NCI-H1105 treated with DMSO at 0.1 percent for 48 hours (cell line): ENCODE measurements at regions not wholly inside any gene's neighbourhood (a gene's known extent, or its start where the extent isn't known, plus 50 kb on each side); places are given as distances from the start of the nearest gene placed in this dataset.

Experiments
- DNase-seq: peaks from one replicate; lab custom pipeline; 2025; lab: John Stamatoyannopoulos, UW

GRCh38 chr4:110675426-110675825 lies 52.5 kb upstream of the PITX2 start:
- no peak for DNase-seq

GRCh38 chr4:110676241-110676640 lies 53.4 kb upstream of the PITX2 start:
- no peak for DNase-seq

GRCh38 chr4:110678517-110679227 lies 55.8 kb upstream of the PITX2 start:
- no peak for DNase-seq

GRCh38 chr4:110680265-110680664 lies 57.4 kb upstream of the PITX2 start:
- DNase-seq, result no peak

- DNase-seq, result peak; percentile 3
Observed at GRCh38 chr4:110681381-110681780, 58.5 kb upstream of the PITX2 start.

- DNase-seq, result no peak
Observed at GRCh38 chr4:110682311-110682710, 59.4 kb upstream of the PITX2 start.

DNA sequence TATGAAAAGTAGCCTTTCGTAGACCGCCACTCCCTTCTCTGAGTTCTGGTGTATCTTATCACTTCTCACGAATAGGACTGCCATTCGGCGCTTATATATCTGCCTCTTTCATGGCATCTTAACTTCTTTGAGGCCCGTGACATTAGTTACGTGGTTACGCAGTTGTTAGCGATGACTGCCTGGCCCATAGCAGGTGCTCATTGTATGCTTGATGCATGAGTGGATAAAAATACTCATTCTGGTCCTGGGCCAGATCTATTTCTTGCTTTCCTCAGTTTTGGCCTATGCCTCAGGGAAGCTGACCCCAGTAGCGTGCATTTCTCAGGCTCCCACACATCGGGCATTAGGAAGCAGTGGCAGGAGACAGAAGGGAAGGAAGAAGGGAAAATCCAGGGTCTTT lies 60.7 kb upstream of the PITX2 start:
- no peak for DNase-seq

- DNase-seq, result no peak
Observed at GRCh38 chr4:110702326-110702725, 79.4 kb upstream of the PITX2 start.

- DNase-seq, result no peak
Observed at GRCh38 chr4:110704748-110705439, 82.0 kb upstream of the PITX2 start.

- no peak for DNase-seq
Observed at GRCh38 chr4:110705440-110705782, 82.5 kb upstream of the PITX2 start.

DNA sequence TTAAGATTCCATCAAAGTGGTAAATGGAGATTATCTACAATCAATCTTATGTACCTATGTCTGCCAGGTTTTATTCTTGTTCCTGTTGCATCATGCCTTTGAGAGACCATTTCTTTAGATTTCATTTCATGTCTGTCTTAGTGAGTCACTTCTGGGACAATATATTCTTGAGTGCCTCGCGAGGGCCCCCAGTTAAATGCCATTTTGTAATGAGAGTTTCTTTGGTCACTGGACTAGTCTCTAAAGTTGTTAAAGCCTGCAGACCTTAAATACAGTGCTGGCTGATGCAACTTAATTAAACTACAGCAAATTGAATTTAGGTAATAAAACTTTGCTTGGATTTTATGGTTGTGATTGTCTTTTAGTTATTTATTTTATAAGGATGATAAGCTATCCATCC lies 87.2 kb upstream of the PITX2 start:
- no peak for DNase-seq

DNA sequence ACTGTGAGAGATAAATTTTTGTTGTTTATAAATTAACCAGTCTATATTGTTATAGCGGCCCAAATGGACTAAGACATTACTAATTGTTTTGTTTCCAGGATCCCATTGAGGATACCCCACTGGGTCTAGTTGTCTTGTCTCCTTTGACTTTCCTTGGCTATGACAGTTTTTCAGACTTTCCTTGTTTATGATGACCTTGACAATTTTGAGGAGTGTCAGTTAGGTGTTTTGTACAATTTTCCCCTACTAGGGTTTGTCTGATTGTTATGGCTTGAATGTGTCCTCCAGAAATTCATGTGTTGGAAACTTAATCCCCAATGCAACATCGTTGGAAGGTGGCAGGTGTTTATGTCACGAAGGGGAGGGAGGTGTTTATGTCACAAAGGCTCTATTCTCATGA lies 89.6 kb upstream of the PITX2 start:
- no peak for DNase-seq

DNA sequence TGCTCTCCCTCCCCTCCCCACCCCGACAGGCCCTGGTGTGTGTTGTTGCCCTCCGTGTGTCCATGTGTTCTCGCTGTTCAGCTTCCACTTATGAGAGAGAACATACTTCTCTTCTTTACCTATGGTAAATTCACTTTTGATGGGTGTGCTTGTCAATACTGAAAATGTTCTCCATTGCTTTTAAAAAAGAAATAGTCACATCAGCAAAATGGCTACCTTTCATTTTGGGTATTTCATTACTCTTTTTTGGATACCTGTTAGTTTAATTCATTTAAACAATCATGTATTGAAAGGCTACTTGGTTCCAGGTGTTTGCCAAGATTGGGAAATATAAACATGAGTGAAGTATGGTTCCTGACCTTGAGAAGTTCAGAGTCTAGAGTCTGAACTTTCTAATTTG lies 107.4 kb upstream of the PITX2 start:
- DNase-seq, result no peak

GRCh38 chr4:110733901-110734300 lies 111.0 kb upstream of the PITX2 start:
- no peak for DNase-seq

GRCh38 chr4:110735686-110736085 lies 112.8 kb upstream of the PITX2 start:
- no peak for DNase-seq

DNA sequence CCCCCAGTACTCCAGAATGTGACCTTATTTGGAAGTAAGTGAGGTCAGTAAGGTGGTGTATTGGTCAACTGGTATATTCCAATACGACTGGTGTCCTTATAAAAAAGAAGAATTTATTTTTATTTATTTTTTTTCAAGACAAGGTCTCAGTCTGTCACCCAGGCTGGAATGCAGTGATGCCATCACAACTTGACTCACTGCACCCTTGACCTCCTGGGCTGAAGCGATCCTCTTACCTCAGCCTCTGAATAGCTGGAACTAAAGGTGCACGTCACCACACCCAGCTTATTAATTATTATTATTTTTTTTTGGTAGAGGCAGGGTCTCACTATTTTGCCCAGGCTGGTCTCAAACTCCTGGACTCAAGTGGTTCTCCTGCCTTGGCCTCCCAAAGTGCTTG lies 115.1 kb upstream of the PITX2 start:
- DNase-seq, result no peak

DNA sequence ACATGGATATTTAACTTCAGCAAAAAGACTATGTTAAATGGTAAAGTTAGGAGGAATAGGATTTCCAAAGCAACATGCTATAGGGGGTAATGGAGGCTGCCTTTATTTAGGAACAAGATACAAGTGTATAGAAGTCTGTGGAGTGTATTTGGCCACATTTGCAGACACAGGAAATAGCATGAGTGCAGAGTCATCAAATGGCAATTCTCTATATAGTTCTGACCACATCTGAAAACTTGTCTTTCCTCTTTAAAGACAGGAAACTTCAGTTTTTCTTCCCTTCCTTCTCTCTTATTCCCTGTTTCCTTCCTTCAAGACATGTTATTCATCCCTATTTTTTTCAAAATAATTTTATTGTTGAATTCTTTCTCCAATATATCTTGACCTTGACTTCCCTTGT lies 119.3 kb upstream of the PITX2 start:
- no peak for DNase-seq

DNA sequence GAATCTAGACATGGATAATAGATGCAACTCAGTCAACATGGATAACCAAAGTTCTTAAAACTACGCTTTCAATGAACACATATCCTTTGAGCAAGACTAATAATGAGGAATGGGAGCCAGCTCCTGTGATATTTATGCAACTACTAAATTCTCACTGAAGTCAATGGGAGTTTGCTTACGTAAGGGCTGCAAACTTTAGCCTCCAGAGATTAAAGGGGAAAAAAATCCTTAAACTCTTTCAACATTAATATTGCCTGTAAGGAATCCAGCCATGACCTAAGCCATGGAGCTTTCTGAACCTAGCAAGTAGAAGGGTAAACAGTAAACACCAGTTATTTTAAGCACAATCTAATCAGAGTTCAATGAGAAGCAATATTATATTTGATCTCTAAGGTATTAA lies 125.2 kb upstream of the PITX2 start:
- no peak for DNase-seq

GRCh38 chr4:110751183-110751582 lies 128.3 kb upstream of the PITX2 start:
- DNase-seq, result no peak

DNA sequence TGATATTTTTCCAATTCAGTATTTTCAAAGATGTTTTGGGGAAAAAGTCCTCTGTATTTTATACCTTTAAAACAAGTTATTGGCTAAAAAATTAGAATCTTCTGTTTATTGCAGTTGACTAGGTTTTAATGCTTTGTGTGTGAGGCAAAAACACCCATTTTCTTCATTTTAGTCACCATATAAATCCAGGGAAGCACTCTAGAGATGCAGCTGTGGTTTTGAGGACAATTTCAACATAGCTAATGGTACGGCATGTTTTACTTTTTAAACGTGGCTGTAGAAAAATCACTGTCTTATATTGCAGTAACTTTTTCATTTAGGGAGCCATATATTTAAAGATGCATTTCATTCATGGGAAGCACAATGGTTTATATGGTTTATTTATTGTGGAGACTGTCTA lies 129.1 kb upstream of the PITX2 start:
- DNase-seq, result no peak

DNA sequence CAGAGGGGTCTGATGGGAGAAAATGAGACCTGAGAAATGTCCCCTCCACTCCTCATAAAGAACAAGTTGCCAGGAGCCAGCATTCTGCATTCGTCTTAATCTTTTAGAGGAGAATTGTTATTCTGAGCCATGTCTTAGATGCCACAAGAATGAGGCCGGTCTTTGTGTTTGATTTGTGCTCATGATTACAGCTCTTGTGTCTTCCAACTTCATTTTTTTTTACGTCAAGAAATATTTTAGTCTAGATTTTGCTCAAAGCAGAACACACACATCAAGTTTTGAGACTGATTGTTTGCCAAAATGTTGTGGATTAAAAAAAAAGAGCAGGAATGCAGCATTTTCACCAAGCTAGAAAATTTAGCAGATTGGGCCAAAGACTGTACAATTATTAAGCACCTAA lies 130.6 kb upstream of the PITX2 start:
- no peak for DNase-seq

DNA sequence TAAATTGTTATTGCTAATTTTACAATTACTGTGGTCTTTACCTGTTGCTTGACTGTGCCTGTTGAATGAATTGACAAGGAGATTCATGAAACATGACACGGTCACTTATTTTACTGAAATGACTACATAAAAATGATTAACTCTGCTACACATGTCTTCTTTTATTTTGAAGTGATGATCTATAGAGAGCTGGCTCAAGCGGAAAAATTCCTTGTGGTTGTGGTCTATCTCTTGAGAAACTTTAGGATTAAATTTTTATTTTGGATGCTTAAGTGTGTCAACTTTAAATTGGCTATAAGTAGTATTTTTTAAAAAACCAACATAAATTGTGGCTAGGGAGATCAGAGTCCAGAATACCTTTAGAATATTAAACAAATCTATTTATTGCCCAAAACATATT lies 131.8 kb upstream of the PITX2 start:
- no peak for DNase-seq

GRCh38 chr4:110769578-110769977 lies 146.7 kb upstream of the PITX2 start:
- no peak for DNase-seq

- no peak for DNase-seq
Observed at GRCh38 chr4:110770353-110770752, 147.5 kb upstream of the PITX2 start.
